ENCODE measurements at regions not wholly inside any gene's neighbourhood (a gene's known extent, or its start where the extent isn't known, plus 50 kb on each side); places are given as distances from the start of the nearest gene placed in this dataset.

DNA sequence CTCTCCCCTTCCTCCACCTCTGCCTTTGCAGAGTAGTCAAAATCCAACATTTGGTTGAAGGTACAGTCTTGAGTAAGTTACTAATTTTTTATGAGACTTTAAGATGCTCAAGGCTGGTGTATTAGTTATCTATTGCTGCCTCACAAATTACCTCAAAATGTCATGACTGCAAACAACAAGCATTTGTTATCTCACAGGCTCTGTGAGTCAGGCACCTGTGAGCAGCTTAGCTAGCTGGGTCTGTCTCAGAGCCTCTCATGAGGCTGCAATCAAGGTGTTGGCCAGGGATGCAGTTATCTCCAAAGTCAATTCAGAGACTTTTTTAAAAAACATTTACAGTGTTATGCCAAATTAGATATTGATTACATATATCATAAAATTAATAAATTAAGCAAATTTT, 371.3 kb upstream of the RGMB start:
- TF ChIP-seq, protein P1, sequence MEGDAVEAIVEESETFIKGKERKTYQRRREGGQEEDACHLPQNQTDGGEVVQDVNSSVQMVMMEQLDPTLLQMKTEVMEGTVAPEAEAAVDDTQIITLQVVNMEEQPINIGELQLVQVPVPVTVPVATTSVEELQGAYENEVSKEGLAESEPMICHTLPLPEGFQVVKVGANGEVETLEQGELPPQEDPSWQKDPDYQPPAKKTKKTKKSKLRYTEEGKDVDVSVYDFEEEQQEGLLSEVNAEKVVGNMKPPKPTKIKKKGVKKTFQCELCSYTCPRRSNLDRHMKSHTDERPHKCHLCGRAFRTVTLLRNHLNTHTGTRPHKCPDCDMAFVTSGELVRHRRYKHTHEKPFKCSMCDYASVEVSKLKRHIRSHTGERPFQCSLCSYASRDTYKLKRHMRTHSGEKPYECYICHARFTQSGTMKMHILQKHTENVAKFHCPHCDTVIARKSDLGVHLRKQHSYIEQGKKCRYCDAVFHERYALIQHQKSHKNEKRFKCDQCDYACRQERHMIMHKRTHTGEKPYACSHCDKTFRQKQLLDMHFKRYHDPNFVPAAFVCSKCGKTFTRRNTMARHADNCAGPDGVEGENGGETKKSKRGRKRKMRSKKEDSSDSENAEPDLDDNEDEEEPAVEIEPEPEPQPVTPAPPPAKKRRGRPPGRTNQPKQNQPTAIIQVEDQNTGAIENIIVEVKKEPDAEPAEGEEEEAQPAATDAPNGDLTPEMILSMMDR (IDR thresholded peaks at IDR 0.05; ENCODE audit: insufficient read depth, low read depth, low read length): no peak
- TF ChIP-seq EZH2 (IDR thresholded peaks at IDR 0.05; ENCODE audit: insufficient read depth, low read length): no peak
